DOHH2 (cell line): ENCODE measurements at regions not wholly inside any gene's neighbourhood (a gene's known extent, or its start where the extent isn't known, plus 50 kb on each side); places are given as distances from the start of the nearest gene placed in this dataset.

Experiments used
- EZH2phosphoT487 ChIP-seq: fragments of 200-600 bp; sonication (generic); IDR thresholded peaks from 2 replicates; pipeline ENCODE4 v1.6.1; 2017; ENCODE audit warnings: borderline replicate concordance, mild to moderate bottlenecking, antibody characterized with exemption, low read length, moderate library complexity, mixed read lengths
- TF ChIP-seq, protein P1 (sequence below): fragments of 200-600 bp; sonication (generic); IDR thresholded peaks from one replicate; pipeline ENCODE4 v1.5.1; 2014; ENCODE audit warnings: antibody characterized with exemption, mild to moderate bottlenecking, low read depth, low read length; ENCODE audit not compliant: poor library complexity, severe bottlenecking

DNA sequence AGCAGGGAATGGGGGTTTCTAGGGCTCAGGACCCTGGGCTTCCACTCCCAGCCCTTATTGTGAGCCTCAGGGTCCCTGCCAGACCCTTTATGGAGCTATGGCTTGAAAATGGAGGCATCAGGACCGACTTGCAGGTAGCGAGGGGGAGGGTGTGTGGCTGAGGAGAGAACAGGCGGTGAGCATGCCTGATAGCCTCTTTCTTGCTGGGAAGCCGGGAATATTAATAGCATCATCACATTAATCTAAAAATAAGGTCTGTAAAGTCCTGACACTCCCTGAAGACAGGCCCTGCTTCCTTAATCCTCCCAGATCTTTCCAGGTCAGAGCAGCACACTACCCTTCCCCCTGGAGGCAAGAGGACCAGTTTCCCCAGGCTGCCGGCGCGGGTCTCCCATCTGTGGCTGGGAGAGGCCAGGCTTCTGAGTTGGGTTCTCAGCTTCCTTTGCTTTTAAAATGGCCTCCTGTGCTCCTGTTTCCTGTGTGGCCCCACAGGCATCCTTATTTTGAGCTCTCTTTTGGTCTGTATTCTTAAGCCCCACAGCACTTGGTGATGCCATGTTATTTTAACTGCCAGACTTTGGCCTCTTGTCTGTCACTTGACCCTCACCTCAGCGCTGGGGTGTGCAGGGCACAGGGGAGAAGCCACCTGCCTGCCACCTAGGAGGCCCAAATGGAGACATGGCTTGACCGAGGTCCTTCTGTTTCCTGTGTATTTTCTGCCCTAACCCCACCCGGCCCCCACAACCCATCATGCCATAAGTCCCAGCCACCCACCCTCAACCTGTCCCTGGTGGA is 185.0 kb upstream of the TOPAZ1 start:
- TF ChIP-seq, protein P1, sequence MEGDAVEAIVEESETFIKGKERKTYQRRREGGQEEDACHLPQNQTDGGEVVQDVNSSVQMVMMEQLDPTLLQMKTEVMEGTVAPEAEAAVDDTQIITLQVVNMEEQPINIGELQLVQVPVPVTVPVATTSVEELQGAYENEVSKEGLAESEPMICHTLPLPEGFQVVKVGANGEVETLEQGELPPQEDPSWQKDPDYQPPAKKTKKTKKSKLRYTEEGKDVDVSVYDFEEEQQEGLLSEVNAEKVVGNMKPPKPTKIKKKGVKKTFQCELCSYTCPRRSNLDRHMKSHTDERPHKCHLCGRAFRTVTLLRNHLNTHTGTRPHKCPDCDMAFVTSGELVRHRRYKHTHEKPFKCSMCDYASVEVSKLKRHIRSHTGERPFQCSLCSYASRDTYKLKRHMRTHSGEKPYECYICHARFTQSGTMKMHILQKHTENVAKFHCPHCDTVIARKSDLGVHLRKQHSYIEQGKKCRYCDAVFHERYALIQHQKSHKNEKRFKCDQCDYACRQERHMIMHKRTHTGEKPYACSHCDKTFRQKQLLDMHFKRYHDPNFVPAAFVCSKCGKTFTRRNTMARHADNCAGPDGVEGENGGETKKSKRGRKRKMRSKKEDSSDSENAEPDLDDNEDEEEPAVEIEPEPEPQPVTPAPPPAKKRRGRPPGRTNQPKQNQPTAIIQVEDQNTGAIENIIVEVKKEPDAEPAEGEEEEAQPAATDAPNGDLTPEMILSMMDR = no peak
- TF ChIP-seq EZH2phosphoT487 = no peak
